GM12878 (cell line): ENCODE measurements at regions not wholly inside any gene's neighbourhood (a gene's known extent, or its start where the extent isn't known, plus 50 kb on each side); places are given as distances from the start of the nearest gene placed in this dataset.

Source experiments
- ATAC-seq: fragments of 200-7000 bp; cut with Tn5 transposase; 3 replicates; pipeline ENCODE4 v1.9.1; 2020; ENCODE audit warnings: mild to moderate bottlenecking, moderate library complexity
- BruUV-seq: library from RNA; stranded (reverse); fragments of 400-500 nt; replicated peaks from 2 replicates; lab custom pipeline; 2021; lab: Mats Ljungman, UMichigan
- CTCF ChIA-PET: fragments of 300-600 bp; sonication (Branson Sonifier 250); formaldehyde crosslinking; extraction: SDS; loops from one replicate; lab custom pipeline; 2021; ENCODE audit warnings: inconsistent platforms; lab: Yijun Ruan, JAX
- POLR2A ChIA-PET: fragments of 350-600 bp; formaldehyde crosslinking; extraction: SDS; loops from one replicate; lab custom pipeline; 2021; ENCODE audit warnings: inconsistent platforms; lab: Charles Lee
- RAD21 ChIA-PET: fragments of 300-600 bp; sonication (Branson Sonifier 250); formaldehyde crosslinking; loops from one replicate; lab custom pipeline; 2023; ENCODE audit warnings: antibody characterized with exemption; ENCODE audit not compliant: unreplicated experiment; lab: Charles Lee
- SMC1A ChIA-PET: fragments of 300-600 bp; sonication (Branson Sonifier 250); formaldehyde crosslinking; loops from one replicate; lab custom pipeline; 2023; ENCODE audit not compliant: unreplicated experiment, uncharacterized antibody; lab: Charles Lee
- DNase-seq: peaks from one replicate; pipeline ENCODE4 v3.0.0-alpha.2; 2011; ENCODE audit warnings: low read depth, low spot score
- FAIRE-seq: peaks from 3 replicates; lab custom pipeline; 2011; peaks lifted over from hg19 to GRCh38; lab: Jason Lieb, UNC
- H2AFZ ChIP-seq: 2 replicates; pipeline ENCODE4 v1.6.0; 2011; ENCODE audit warnings: low read depth, low read length, control low read depth; ENCODE audit not compliant: control insufficient read depth
- H3K27ac ChIP-seq: 2 replicates; pipeline ENCODE4 v1.5.1; 2011; ENCODE audit warnings: control low read depth; ENCODE audit not compliant: control insufficient read depth, insufficient read depth
- H3K27me3 ChIP-seq, 2 experiments: replicated peaks in 1 of 2; 2 replicates each; pipeline versions ENCODE4 v1.6.0 to v1.6.1; 2011; ENCODE audit warnings: low read length in 1 of 2; ENCODE audit not compliant: control insufficient read depth in 2 of 2, insufficient read depth in 2 of 2
- H3K36me3 ChIP-seq, 2 experiments: 2 replicates each; pipeline ENCODE4 v1.5.1; 2011; ENCODE audit warnings: low read length in 1 of 2; ENCODE audit not compliant: control insufficient read depth in 2 of 2, insufficient read depth in 2 of 2
- H3K4me1 ChIP-seq: 2 replicates; pipeline ENCODE4 v1.6.1; 2011; ENCODE audit warnings: mild to moderate bottlenecking, low read length, moderate library complexity, mixed read lengths; ENCODE audit not compliant: control insufficient read depth, insufficient read depth
- H3K4me2 ChIP-seq: 2 replicates; pipeline ENCODE4 v1.6.0; 2011; ENCODE audit warnings: control low read depth; ENCODE audit not compliant: control insufficient read depth, insufficient read depth
- H3K4me3 ChIP-seq: fragments of 200-600 bp; sonication (generic); 2 replicates; pipeline ENCODE4 v1.5.1; 2016
- H3K79me2 ChIP-seq: 2 replicates; pipeline ENCODE4 v1.6.0; 2011; ENCODE audit warnings: low read length; ENCODE audit not compliant: control insufficient read depth, insufficient read depth
- H3K9ac ChIP-seq: 2 replicates; pipeline ENCODE4 v1.8.0; 2011; ENCODE audit warnings: low read length, control low read depth, mixed read lengths; ENCODE audit not compliant: control insufficient read depth, insufficient read depth
- H3K9me3 ChIP-seq: replicated peaks from 3 replicates; pipeline ENCODE4 v1.5.1; 2011; ENCODE audit warnings: mild to moderate bottlenecking, low read length; ENCODE audit not compliant: control insufficient read depth, insufficient read depth
- H4K20me1 ChIP-seq: 2 replicates; pipeline ENCODE4 v1.6.0; 2011; ENCODE audit not compliant: control insufficient read depth, insufficient read depth
- CREB1 ChIP-seq: IDR thresholded peaks from 2 replicates; pipeline ENCODE4 v1.6.1; 2012; ENCODE audit warnings: low read depth, mild to moderate bottlenecking, inconsistent platforms
- PML ChIP-seq: IDR thresholded peaks from 2 replicates; pipeline ENCODE4 v1.6.1; 2012; ENCODE audit warnings: low read length, inconsistent platforms
- SMARCA5 ChIP-seq: fragments of 450-650 bp; IDR thresholded peaks from 2 replicates; pipeline ENCODE4 v1.6.1; 2017; ENCODE audit warnings: mild to moderate bottlenecking
- TARDBP ChIP-seq: IDR thresholded peaks from 2 replicates; pipeline ENCODE4 v1.6.1; 2016; ENCODE audit warnings: borderline replicate concordance
- ZZZ3 ChIP-seq: IDR thresholded peaks from 2 replicates; pipeline ENCODE4 v1.6.1; 2011; ENCODE audit warnings: low read depth; ENCODE audit not compliant: control insufficient read depth, insufficient read length
- WGBS: methylation state at CpG from one replicate; pipeline ENCODE4 v1.1.6; 2016; ENCODE audit warnings: low lambda C conversion rate; ENCODE audit not compliant: insufficient replicate concordance, insufficient coverage; ENCODE audit errors: missing lambda C conversion rate; 5-methylcytosine and 5-hydroxymethylcytosine counted together
- in situ Hi-C: fragments of 300-500 bp; cut with MboI; formaldehyde crosslinking; loops from 9 replicates; pipeline ENCODE4 v1.14.3; 2018; ENCODE audit warnings: mixed read lengths
- intact Hi-C: fragments of 100-400 bp; cut with micrococcal nuclease; formaldehyde crosslinking; loops from one replicate; pipeline ENCODE4 v1.14.2; 2022; ENCODE audit not compliant: unreplicated experiment
- TF ChIP-seq, protein P1 (sequence below): IDR thresholded peaks from 2 replicates; pipeline ENCODE4 v1.6.1; 2012; ENCODE audit warnings: low read length, inconsistent platforms
- TF ChIP-seq, protein P2 (sequence below): fragments of 450-650 bp; IDR thresholded peaks from 2 replicates; pipeline ENCODE4 v1.6.1; 2017; ENCODE audit warnings: mild to moderate bottlenecking, moderate library complexity
- TF ChIP-seq, protein P3 (sequence below): fragments of 450-650 bp; IDR thresholded peaks from 2 replicates; pipeline ENCODE4 v1.6.1; 2016; ENCODE audit warnings: mild to moderate bottlenecking

DNA sequence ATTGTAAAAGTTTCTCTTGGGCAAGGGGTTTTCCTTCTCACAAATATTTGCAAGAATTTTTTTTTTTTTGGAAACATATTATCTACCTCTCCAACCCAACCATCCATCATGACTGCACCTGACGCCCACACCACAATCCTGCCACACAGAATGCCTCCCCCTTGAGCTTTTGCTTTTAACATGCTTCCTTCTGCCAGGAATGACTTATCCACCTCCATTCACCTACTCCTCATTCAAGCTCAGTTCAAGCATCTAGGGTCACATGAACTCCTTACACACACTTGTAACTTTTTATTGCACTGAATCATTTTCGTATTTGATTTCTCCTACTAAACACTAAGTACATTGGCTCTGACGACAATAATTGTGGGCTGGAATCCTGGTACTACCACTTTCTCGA, 660.1 kb upstream of the AUTS2 start:
- no peak for FAIRE-seq
- no peak for DNase-seq
- H3K4me3 ChIP-seq = no peak overlapping the region
- no TSS peak for BruUV-seq
- H3K9ac ChIP-seq = no peak overlapping the region
- no peaks in the 10 kb centered on the region for H3K79me2 ChIP-seq
- no peaks in the 10 kb centered on the region for H3K27me3 ChIP-seq
- ChIA-PET SMC1A (no interaction called here), POLR2A (no interaction called here), RAD21 (no interaction called here), CTCF (no interaction called here)
- no peaks in the 10 kb centered on the region for H4K20me1 ChIP-seq
- H2AFZ ChIP-seq = no peak overlapping the region
- H3K9me3 ChIP-seq = no peaks in the 10 kb centered on the region
- no peak for ATAC-seq
- 0% methylated on average over 4 of the region's 4 CpGs for WGBS
- H3K27ac ChIP-seq = no peak overlapping the region
- no peaks in the 10 kb centered on the region for H3K4me1 ChIP-seq
- no peak overlapping the region for H3K4me2 ChIP-seq
- TF ChIP-seq, protein P1, sequence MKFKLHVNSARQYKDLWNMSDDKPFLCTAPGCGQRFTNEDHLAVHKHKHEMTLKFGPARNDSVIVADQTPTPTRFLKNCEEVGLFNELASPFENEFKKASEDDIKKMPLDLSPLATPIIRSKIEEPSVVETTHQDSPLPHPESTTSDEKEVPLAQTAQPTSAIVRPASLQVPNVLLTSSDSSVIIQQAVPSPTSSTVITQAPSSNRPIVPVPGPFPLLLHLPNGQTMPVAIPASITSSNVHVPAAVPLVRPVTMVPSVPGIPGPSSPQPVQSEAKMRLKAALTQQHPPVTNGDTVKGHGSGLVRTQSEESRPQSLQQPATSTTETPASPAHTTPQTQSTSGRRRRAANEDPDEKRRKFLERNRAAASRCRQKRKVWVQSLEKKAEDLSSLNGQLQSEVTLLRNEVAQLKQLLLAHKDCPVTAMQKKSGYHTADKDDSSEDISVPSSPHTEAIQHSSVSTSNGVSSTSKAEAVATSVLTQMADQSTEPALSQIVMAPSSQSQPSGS = no peak
- TF ChIP-seq TARDBP (no peak), SMARCA5 (no peak), CREB1 (no peak), ZZZ3 (no peak), PML (no peak)
- TF ChIP-seq, protein P2, sequence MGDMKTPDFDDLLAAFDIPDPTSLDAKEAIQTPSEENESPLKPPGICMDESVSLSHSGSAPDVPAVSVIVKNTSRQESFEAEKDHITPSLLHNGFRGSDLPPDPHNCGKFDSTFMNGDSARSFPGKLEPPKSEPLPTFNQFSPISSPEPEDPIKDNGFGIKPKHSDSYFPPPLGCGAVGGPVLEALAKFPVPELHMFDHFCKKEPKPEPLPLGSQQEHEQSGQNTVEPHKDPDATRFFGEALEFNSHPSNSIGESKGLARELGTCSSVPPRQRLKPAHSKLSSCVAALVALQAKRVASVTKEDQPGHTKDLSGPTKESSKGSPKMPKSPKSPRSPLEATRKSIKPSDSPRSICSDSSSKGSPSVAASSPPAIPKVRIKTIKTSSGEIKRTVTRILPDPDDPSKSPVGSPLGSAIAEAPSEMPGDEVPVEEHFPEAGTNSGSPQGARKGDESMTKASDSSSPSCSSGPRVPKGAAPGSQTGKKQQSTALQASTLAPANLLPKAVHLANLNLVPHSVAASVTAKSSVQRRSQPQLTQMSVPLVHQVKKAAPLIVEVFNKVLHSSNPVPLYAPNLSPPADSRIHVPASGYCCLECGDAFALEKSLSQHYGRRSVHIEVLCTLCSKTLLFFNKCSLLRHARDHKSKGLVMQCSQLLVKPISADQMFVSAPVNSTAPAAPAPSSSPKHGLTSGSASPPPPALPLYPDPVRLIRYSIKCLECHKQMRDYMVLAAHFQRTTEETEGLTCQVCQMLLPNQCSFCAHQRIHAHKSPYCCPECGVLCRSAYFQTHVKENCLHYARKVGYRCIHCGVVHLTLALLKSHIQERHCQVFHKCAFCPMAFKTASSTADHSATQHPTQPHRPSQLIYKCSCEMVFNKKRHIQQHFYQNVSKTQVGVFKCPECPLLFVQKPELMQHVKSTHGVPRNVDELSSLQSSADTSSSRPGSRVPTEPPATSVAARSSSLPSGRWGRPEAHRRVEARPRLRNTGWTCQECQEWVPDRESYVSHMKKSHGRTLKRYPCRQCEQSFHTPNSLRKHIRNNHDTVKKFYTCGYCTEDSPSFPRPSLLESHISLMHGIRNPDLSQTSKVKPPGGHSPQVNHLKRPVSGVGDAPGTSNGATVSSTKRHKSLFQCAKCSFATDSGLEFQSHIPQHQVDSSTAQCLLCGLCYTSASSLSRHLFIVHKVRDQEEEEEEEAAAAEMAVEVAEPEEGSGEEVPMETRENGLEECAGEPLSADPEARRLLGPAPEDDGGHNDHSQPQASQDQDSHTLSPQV = no peak
- TF ChIP-seq, protein P3, sequence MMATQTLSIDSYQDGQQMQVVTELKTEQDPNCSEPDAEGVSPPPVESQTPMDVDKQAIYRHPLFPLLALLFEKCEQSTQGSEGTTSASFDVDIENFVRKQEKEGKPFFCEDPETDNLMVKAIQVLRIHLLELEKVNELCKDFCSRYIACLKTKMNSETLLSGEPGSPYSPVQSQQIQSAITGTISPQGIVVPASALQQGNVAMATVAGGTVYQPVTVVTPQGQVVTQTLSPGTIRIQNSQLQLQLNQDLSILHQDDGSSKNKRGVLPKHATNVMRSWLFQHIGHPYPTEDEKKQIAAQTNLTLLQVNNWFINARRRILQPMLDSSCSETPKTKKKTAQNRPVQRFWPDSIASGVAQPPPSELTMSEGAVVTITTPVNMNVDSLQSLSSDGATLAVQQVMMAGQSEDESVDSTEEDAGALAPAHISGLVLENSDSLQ = no peak
- no peaks in the 10 kb centered on the region for H3K36me3 ChIP-seq
- intact Hi-C loops = no loop called here
- in situ Hi-C loops = no loop called here
